ENCODE measurements at regions not wholly inside any gene's neighbourhood (a gene's known extent, or its start where the extent isn't known, plus 50 kb on each side); places are given as distances from the start of the nearest gene placed in this dataset.

DNA sequence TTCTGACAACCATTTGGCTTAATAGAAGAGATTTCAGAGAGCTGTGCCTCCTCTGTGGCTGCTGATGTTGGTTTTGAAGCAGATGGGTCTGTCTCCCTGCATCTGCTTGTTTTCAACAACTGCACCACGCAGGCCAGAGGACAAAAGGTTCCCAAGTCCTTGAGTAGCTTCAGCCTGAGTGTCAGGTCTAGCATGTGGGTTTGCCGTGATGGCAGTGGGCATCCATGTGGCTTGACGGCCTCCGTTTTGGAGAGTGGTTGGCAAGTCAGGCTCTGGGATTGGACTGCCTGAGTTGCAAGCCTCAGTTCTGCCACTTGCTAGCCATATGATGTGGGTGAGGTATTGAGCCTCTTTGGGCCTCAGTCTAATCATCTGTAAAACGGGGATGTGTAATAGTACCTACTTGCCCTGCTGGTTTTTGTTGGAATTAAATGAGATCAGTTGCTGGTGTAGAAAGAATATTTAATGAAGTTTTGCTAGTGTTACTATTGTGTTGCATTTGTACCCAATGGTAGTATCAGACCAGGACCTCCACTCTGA is 119.8 kb upstream of the CPEB4 start:
- TF ChIP-seq GATA2 (IDR thresholded peaks at IDR 0.05; ENCODE audit: low read depth, low read length) (no peak), GATA3 (IDR thresholded peaks at IDR 0.05; ENCODE audit: low read depth, low read length) (no peak)
